ENCODE measurements at regions not wholly inside any gene's neighbourhood (a gene's known extent, or its start where the extent isn't known, plus 50 kb on each side); places are given as distances from the start of the nearest gene placed in this dataset.

DNA sequence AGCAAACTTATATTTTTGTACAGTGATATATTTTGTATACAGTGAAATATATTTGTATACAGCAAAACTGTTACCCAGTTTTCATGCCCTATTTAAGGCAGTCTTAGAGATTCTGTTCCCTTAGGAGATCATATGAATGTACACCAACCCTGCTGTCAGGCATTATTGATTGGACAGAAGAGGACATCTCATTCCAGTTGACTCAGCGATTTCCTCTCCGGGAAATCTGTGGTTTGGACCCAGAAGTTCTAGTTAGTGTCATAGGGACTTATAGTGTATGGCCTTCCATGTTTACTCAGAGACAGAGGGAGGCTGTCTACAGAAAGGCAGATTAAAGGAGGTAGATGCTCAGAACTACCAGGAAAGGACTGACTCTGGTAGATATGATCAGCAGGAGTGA lies 318.8 kb upstream of the KCNMB2 start:
- TF ChIP-seq, protein P1, sequence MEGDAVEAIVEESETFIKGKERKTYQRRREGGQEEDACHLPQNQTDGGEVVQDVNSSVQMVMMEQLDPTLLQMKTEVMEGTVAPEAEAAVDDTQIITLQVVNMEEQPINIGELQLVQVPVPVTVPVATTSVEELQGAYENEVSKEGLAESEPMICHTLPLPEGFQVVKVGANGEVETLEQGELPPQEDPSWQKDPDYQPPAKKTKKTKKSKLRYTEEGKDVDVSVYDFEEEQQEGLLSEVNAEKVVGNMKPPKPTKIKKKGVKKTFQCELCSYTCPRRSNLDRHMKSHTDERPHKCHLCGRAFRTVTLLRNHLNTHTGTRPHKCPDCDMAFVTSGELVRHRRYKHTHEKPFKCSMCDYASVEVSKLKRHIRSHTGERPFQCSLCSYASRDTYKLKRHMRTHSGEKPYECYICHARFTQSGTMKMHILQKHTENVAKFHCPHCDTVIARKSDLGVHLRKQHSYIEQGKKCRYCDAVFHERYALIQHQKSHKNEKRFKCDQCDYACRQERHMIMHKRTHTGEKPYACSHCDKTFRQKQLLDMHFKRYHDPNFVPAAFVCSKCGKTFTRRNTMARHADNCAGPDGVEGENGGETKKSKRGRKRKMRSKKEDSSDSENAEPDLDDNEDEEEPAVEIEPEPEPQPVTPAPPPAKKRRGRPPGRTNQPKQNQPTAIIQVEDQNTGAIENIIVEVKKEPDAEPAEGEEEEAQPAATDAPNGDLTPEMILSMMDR (conservative IDR thresholded peaks at IDR 0.05; ENCODE audit: low read depth, low read length), result no peak
- no peak for TF ChIP-seq EZH2phosphoT487 (IDR thresholded peaks at IDR 0.05; ENCODE audit: borderline replicate concordance, low read length)
- no peak for TF ChIP-seq EZH2 (IDR thresholded peaks at IDR 0.05; ENCODE audit: low read length, unreplicated experiment)

Data from PC-3 (cell line).